ENCODE measurements at regions not wholly inside any gene's neighbourhood (a gene's known extent, or its start where the extent isn't known, plus 50 kb on each side); places are given as distances from the start of the nearest gene placed in this dataset.

DNA sequence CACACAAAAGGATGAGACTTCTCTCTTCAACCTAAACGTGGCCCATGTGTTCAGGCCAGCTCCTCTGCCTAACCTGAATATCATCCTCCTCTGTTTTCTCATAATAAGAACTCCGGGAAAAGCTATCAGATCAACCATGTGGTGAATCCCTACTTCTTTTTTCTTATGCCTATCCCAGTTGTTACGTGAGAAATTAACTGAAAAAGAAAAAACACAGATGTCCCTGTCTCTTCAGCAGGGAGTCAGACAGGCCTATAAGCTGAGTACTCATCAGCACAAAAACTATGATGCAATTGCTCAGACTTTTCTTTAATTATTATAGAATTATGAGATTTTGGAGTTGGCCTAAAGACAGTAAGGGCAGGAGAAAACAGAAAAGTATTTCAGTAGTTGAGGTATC, 613.0 kb upstream of the FSHR start:
- TF ChIP-seq, protein P1, sequence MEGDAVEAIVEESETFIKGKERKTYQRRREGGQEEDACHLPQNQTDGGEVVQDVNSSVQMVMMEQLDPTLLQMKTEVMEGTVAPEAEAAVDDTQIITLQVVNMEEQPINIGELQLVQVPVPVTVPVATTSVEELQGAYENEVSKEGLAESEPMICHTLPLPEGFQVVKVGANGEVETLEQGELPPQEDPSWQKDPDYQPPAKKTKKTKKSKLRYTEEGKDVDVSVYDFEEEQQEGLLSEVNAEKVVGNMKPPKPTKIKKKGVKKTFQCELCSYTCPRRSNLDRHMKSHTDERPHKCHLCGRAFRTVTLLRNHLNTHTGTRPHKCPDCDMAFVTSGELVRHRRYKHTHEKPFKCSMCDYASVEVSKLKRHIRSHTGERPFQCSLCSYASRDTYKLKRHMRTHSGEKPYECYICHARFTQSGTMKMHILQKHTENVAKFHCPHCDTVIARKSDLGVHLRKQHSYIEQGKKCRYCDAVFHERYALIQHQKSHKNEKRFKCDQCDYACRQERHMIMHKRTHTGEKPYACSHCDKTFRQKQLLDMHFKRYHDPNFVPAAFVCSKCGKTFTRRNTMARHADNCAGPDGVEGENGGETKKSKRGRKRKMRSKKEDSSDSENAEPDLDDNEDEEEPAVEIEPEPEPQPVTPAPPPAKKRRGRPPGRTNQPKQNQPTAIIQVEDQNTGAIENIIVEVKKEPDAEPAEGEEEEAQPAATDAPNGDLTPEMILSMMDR (IDR thresholded peaks at IDR 0.05; ENCODE audit: low read length), result no peak
- no peak for TF ChIP-seq EZH2 (IDR thresholded peaks at IDR 0.05; ENCODE audit: borderline replicate concordance, low read length)

Data from OCI-LY1 (cell line).